A673 (cell line): ENCODE measurements at regions not wholly inside any gene's neighbourhood (a gene's known extent, or its start where the extent isn't known, plus 50 kb on each side); places are given as distances from the start of the nearest gene placed in this dataset.
A peak's percentile ranks its signal among the peaks of the same experiment; 100 is the strongest.

ENCODE experiments used
- BruUV-seq: library from RNA; stranded (reverse); fragments of 400-500 nt; replicated peaks from 2 replicates; lab custom pipeline; 2021; lab: Mats Ljungman, UMichigan
- CTCF ChIA-PET: fragments of 300-600 bp; sonication (Branson Sonifier 250); formaldehyde crosslinking; loops from one replicate; lab custom pipeline; 2022; ENCODE audit warnings: antibody characterized with exemption; lab: Charles Lee
- POLR2A ChIA-PET: fragments of 300-600 bp; sonication (Branson Sonifier 250); formaldehyde crosslinking; loops from one replicate; lab custom pipeline; 2022; ENCODE audit warnings: antibody characterized with exemption; ENCODE audit not compliant: low non-redundant PET; lab: Charles Lee
- DNase-seq: peaks from one replicate; pipeline ENCODE4 v3.0.0-alpha.2; 2015; ENCODE audit warnings: low spot score
- H3K27ac ChIP-seq: fragments of 200-600 bp; sonication (generic); 2 replicates; pipeline ENCODE4 v1.5.1; 2016; ENCODE audit warnings: mixed run types, low read depth, mild to moderate bottlenecking, mixed read lengths, antibody characterized with exemption, low read length; ENCODE audit not compliant: poor library complexity, severe bottlenecking
- H3K27me3 ChIP-seq: fragments of 200-600 bp; sonication (generic); replicated peaks from 2 replicates; pipeline ENCODE4 v1.6.1; 2017; ENCODE audit warnings: mixed run types, low read depth, mild to moderate bottlenecking, mixed read lengths, antibody characterized with exemption, low read length; ENCODE audit not compliant: insufficient read depth, poor library complexity
- H3K36me3 ChIP-seq: fragments of 200-600 bp; sonication (generic); 2 replicates; pipeline ENCODE4 v1.6.1; 2016; ENCODE audit warnings: mixed run types, mild to moderate bottlenecking, mixed read lengths, antibody characterized with exemption, low read length; ENCODE audit not compliant: insufficient read depth, poor library complexity, severe bottlenecking
- H3K4me1 ChIP-seq: fragments of 200-600 bp; sonication (generic); 2 replicates; pipeline ENCODE4 v1.6.1; 2017; ENCODE audit warnings: mixed run types, mild to moderate bottlenecking, mixed read lengths, antibody characterized with exemption, low read length; ENCODE audit not compliant: insufficient read depth, poor library complexity, severe bottlenecking
- H3K4me3 ChIP-seq: fragments of 200-600 bp; sonication (generic); 2 replicates; pipeline ENCODE4 v1.5.1; 2016; ENCODE audit warnings: low read depth, mixed run types, mild to moderate bottlenecking, mixed read lengths, low read length; ENCODE audit not compliant: poor library complexity, severe bottlenecking
- H3K9me3 ChIP-seq: fragments of 200-600 bp; sonication (generic); 2 replicates; pipeline ENCODE4 v1.6.1; 2016; ENCODE audit warnings: mixed run types, low read depth, mild to moderate bottlenecking, mixed read lengths, antibody characterized with exemption, low read length; ENCODE audit not compliant: poor library complexity, severe bottlenecking
- EZH2 ChIP-seq: fragments of 200-600 bp; sonication (generic); IDR thresholded peaks from 2 replicates; pipeline ENCODE4 v1.6.1; 2017; ENCODE audit warnings: borderline replicate concordance, low read depth, mild to moderate bottlenecking, mixed read lengths, antibody characterized with exemption, low read length; ENCODE audit not compliant: poor library complexity, severe bottlenecking
- intact Hi-C: fragments of 100-400 bp; cut with micrococcal nuclease; formaldehyde crosslinking; loops from one replicate; pipeline ENCODE4 v1.10.0; 2022; ENCODE audit not compliant: unreplicated experiment
- TF ChIP-seq, protein P1 (sequence below): fragments of 300-800, 200-600 bp; sonication (generic); conservative IDR thresholded peaks from 2 replicates; pipeline ENCODE4 v1.5.1; 2017; ENCODE audit warnings: low read depth, mild to moderate bottlenecking, antibody characterized with exemption, low read length, moderate library complexity, mixed read lengths

DNA sequence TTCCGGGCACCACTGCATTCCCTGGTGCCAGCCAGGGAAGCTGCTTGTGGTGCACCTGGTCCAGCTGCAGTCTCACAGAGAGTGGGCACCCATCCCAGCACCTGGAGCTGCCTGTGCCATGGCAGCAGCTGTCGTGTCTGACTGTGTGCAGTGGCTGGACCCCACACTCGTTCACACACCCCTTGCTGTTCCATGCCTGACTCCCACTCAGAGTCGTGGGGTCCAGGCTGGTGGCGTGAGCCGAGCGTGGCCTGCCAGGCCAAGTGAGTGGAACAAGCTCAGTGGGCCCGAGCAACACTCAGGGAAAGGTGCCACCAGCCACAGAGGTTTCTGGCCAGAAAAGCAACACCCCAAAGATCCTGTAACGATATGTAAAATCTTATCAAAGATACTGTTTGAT lies 97.2 kb upstream of the KCNK1 start:
- H3K27ac ChIP-seq, result no peak overlapping the region
- no peaks in the 10 kb centered on the region for H3K36me3 ChIP-seq
- POLR2A ChIA-PET, result no interaction called here
- no TSS peak for BruUV-seq
- peaks cover 5% of the 10 kb centered on the region for H3K27me3 ChIP-seq
- TF ChIP-seq, protein P1, sequence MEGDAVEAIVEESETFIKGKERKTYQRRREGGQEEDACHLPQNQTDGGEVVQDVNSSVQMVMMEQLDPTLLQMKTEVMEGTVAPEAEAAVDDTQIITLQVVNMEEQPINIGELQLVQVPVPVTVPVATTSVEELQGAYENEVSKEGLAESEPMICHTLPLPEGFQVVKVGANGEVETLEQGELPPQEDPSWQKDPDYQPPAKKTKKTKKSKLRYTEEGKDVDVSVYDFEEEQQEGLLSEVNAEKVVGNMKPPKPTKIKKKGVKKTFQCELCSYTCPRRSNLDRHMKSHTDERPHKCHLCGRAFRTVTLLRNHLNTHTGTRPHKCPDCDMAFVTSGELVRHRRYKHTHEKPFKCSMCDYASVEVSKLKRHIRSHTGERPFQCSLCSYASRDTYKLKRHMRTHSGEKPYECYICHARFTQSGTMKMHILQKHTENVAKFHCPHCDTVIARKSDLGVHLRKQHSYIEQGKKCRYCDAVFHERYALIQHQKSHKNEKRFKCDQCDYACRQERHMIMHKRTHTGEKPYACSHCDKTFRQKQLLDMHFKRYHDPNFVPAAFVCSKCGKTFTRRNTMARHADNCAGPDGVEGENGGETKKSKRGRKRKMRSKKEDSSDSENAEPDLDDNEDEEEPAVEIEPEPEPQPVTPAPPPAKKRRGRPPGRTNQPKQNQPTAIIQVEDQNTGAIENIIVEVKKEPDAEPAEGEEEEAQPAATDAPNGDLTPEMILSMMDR, result no peak
- no peak for TF ChIP-seq EZH2
- CTCF ChIA-PET, result interaction anchor here (0.6 kb wide), 1 partner anchor 968 kb away, joined by 5 read pairs; no protein-coding TSS in a partner anchor
- no peaks in the 10 kb centered on the region for H3K4me1 ChIP-seq
- H3K4me3 ChIP-seq, result no peak overlapping the region
- intact Hi-C loops, result loop anchor here (5.0 to 10.0 kb wide), 2 partner anchors 276 to 548 kb away; no protein-coding TSS in a partner anchor
- no peaks in the 10 kb centered on the region for H3K9me3 ChIP-seq
- DNase-seq, result no peak

DNA sequence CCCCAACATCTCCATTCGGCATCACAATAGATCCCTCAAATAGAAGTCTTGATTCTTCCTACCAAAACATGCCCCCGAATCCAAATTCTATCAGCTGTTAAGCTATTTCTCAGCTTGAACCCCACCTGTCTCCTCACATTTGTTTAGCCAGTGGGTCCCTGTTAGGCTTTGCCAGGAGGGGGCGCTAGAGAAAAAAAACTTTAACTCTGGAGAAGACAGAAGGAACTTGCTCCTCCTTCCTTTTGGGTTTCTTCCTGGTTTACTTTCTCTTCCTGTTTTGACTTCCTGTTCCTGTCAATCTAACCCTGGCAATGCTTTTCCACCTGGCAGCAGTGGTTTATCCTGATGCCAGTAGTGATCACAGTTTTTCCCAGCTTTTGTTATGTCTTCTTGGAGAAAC lies 95.6 kb upstream of the KCNK1 start:
- Histone ChIP-seq H3K27me3 (peaks cover 5% of the 10 kb centered on the region), H3K36me3 (no peaks in the 10 kb centered on the region), H3K4me1 (no peaks in the 10 kb centered on the region), H3K9me3 (no peaks in the 10 kb centered on the region), H3K4me3 (no peak overlapping the region), H3K27ac (no peak overlapping the region)
- intact Hi-C loops, result loop anchor here (5.0 to 10.0 kb wide), 2 partner anchors 274 to 546 kb away; no protein-coding TSS in a partner anchor
- DNase-seq, result peak; percentile 66
- ChIA-PET CTCF (interaction anchor here (1.1 kb wide), 1 partner anchor 482 kb away, joined by 3 read pairs; no protein-coding TSS in a partner anchor), POLR2A (no interaction called here)
- no TSS peak for BruUV-seq
- TF ChIP-seq, protein P1, result peak; percentile 79
- TF ChIP-seq EZH2, result no peak

DNA sequence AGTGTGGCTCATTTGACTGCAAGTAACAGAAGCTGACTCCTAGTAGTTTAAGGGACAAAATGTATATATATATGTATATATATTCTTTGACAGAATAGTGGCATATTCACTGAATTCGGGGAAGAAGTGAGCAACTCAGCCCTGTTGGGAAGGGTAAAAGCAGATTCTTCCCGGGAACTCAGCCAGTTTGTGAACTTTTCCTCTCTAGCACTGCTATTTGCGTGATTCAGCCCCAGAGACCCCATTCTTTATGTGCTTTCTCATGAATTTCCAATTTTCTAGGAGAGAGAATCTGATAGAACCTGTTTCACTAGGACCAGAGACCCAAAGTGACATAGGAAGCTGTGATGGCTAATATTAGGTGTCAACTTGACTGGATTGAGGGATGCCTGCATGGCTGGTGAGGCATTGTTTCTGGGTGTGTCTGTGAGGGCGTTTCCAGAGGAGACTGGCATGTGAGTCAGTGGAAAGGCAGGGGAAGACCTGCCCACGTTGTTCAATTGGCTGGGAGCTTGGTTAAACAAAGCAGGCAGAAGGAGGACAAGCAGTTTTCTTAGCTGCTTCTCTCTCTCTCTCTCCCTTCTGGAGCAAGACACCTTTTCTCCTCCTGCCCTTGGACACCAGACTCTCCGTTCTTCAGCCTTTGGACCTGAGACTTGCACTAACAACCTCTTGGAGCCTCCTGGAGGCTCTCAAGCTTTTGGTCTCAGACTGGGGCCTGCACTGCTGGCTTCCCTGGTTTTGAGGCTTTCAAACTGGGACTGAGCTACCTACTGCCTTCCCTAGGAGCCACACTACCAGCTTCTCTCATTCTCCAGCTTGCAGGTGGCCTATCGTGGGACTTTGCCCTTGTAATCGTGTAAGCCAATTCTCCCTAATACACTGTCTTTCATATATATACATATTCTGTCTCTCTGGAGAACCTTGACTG lies 93.4 kb upstream of the KCNK1 start:
- Histone ChIP-seq H3K27ac (no peak overlapping the region), H3K9me3 (no peaks in the 10 kb centered on the region), H3K36me3 (no peaks in the 10 kb centered on the region), H3K4me1 (no peaks in the 10 kb centered on the region), H3K4me3 (no peak overlapping the region), H3K27me3 (peaks cover 22% of the 10 kb centered on the region)
- POLR2A ChIA-PET, result no interaction called here
- TF ChIP-seq, protein P1, result no peak
- no peak for TF ChIP-seq EZH2
- intact Hi-C loops, result no loop called here
- no peak for DNase-seq
- CTCF ChIA-PET, result no interaction called here
- no TSS peak for BruUV-seq
